ENCODE measurements at regions not wholly inside any gene's neighbourhood (a gene's known extent, or its start where the extent isn't known, plus 50 kb on each side); places are given as distances from the start of the nearest gene placed in this dataset.

DNA sequence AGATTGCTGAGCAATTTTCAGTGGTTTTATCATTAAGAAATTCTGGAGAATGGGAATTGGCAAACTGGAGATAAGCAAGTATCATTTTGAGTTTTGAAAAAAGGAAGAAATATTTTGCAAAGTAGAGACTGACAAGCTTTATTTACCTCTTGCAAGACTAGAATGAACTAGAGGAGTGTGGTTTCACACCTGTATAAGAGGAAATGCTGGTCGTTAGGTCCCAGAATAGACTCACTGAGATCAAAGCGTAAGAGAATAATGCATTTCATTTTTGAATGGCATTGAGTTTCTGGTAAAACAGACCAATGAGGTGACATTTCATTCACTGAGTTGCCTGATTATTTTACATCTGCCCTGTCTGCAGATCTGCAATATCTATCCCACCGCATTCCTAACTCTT, 308.1 kb downstream of the ADGRL2 start:
- ATAC-seq, result no peak
- Histone ChIP-seq H3K36me3 (no peaks in the 10 kb centered on the region), H3K4me1 (peaks cover 0 to 12% (median 7%) of the 10 kb centered on the region in 9 donors), H3K27me3 (no peaks in the 10 kb centered on the region), H3K27ac (no peak overlapping the region), H3K4me3 (no peak overlapping the region), H3K9me3 (peaks cover 0 to 6% (median 0%) of the 10 kb centered on the region in 11 donors)
- no peak for DNase-seq
- WGBS, 2 donors, result 59 to 60% methylated on average over 3 of the region's 3 CpGs
- intact Hi-C loops (cut with DNase I), result no loop called here
- TF ChIP-seq CTCF (IDR thresholded peaks at IDR 0.05), result no peak

- intact Hi-C loops (cut with DNase I), result no loop called here
- Histone ChIP-seq H3K9me3 (peaks cover 0 to 11% (median 0%) of the 10 kb centered on the region in 11 donors), H3K4me1 (peaks cover 0 to 12% (median 7%) of the 10 kb centered on the region in 9 donors), H3K4me3 (no peak overlapping the region), H3K27me3 (no peaks in the 10 kb centered on the region), H3K36me3 (no peaks in the 10 kb centered on the region), H3K27ac (no peak overlapping the region)
- ATAC-seq, result no peak
- WGBS, 2 donors, result 75 to 88% methylated on average over 1 of the region's 1 CpG
- DNase-seq, result no peak
- no peak for TF ChIP-seq CTCF (IDR thresholded peaks at IDR 0.05)
Measured at GRCh38 chr1:82106672-82107071, 305.9 kb downstream of the ADGRL2 start.

DNA sequence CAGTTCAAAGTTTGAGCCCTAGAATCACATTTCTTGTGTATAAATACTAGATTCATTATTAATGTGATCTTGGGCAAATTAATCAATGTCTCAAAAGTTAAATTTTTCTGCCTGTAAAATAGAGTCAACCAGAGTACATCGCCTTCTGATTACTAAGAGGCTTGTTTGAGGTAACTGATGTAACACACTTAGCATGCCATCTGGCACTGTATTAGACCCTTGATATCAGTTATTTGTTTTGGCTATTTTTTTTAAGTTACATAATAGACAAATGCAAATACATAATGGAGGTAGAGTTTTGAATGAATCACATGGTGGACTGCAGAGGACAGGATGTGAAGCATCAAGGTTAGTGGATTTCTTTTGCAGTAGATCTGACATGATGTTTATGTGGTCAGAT, 298.4 kb downstream of the ADGRL2 start:
- intact Hi-C loops (cut with DNase I), result no loop called here
- DNase-seq (no peak), ATAC-seq (no peak)
- no peaks in the 10 kb centered on the region for H3K4me1 ChIP-seq
- no peaks in the 10 kb centered on the region for H3K27me3 ChIP-seq
- H3K27ac ChIP-seq, result no peak overlapping the region
- H3K4me3 ChIP-seq, result no peak overlapping the region
- 83 to 91% methylated on average over 1 of the region's 1 CpG for WGBS, 2 donors
- no peaks in the 10 kb centered on the region for H3K36me3 ChIP-seq
- no peak for TF ChIP-seq CTCF (IDR thresholded peaks at IDR 0.05)
- peaks cover 0 to 5% (median 0%) of the 10 kb centered on the region in 11 donors for H3K9me3 ChIP-seq

GRCh38 chr1:82094136-82094535, 293.4 kb downstream of the ADGRL2 start:
- no peak for ATAC-seq
- TF ChIP-seq CTCF (IDR thresholded peaks at IDR 0.05), result no peak

More at GRCh38 chr1:82094136-82094535, 293.4 kb downstream of the ADGRL2 start:
- H3K27me3 ChIP-seq, result no peaks in the 10 kb centered on the region
- H3K4me3 ChIP-seq, result no peak overlapping the region
- no peak for DNase-seq
- intact Hi-C loops (cut with DNase I), result no loop called here
- no peak overlapping the region for H3K27ac ChIP-seq
- no peaks in the 10 kb centered on the region for H3K36me3 ChIP-seq
- no peaks in the 10 kb centered on the region for H3K9me3 ChIP-seq
- WGBS, 2 donors, result 91 to 93% methylated on average over 2 of the region's 2 CpGs
- no peaks in the 10 kb centered on the region for H3K4me1 ChIP-seq
